Neural progenitor cell (in vitro differentiated cells): ENCODE measurements at regions not wholly inside any gene's neighbourhood (a gene's known extent, or its start where the extent isn't known, plus 50 kb on each side); places are given as distances from the start of the nearest gene placed in this dataset.

Experiments used
- CTCF ChIP-seq: fragments of 200-600 bp; sonication (generic); IDR thresholded peaks from 2 replicates; pipeline ENCODE4 v1.5.1; 2017; ENCODE audit warnings: antibody characterized with exemption, mild to moderate bottlenecking
- EZH2phosphoT487 ChIP-seq: fragments of 200-600 bp; sonication (generic); IDR thresholded peaks from 2 replicates; pipeline ENCODE4 v1.6.1; 2017; ENCODE audit warnings: antibody characterized with exemption

GRCh38 chr4:27620886-27621285, 760.2 kb downstream of the STIM2 start:
- TF ChIP-seq CTCF: no peak
- no peak for TF ChIP-seq EZH2phosphoT487
